H1 (cell line): ENCODE measurements at regions not wholly inside any gene's neighbourhood (a gene's known extent, or its start where the extent isn't known, plus 50 kb on each side); places are given as distances from the start of the nearest gene placed in this dataset.

Experiments used
- TBP ChIP-seq: IDR thresholded peaks from 2 replicates; pipeline ENCODE4 v1.6.1; 2011; ENCODE audit warnings: low read depth, low read length, improper control_type of control experiment
- TF ChIP-seq, protein P1 (sequence below): fragments of 300-600 bp; sonication (generic); IDR thresholded peaks from 2 replicates; pipeline ENCODE4 v1.7.1; 2012; ENCODE audit warnings: low read length, moderate library complexity, mild to moderate bottlenecking, inconsistent platforms; ENCODE audit not compliant: insufficient replicate concordance

DNA sequence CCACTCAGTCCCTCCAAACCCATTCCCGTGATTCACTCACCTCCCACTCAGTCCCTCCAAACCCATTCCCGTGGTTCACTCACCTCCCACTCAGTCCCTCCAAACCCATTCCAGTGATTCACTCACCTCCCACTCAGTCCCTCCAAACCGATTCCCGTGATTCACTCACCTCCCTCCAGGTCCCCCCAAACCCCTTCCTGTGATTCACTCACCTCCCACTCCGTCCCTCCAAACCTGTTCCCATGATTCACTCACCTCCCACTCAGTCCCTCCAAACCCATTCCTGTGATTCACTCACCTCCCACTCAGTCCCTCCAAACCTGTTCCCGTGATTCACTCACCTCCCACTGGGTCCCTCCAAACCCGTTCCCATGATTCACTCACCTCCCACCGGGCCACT is 639.6 kb downstream of the BRD1 start (continued):
- TF ChIP-seq, protein P1, sequence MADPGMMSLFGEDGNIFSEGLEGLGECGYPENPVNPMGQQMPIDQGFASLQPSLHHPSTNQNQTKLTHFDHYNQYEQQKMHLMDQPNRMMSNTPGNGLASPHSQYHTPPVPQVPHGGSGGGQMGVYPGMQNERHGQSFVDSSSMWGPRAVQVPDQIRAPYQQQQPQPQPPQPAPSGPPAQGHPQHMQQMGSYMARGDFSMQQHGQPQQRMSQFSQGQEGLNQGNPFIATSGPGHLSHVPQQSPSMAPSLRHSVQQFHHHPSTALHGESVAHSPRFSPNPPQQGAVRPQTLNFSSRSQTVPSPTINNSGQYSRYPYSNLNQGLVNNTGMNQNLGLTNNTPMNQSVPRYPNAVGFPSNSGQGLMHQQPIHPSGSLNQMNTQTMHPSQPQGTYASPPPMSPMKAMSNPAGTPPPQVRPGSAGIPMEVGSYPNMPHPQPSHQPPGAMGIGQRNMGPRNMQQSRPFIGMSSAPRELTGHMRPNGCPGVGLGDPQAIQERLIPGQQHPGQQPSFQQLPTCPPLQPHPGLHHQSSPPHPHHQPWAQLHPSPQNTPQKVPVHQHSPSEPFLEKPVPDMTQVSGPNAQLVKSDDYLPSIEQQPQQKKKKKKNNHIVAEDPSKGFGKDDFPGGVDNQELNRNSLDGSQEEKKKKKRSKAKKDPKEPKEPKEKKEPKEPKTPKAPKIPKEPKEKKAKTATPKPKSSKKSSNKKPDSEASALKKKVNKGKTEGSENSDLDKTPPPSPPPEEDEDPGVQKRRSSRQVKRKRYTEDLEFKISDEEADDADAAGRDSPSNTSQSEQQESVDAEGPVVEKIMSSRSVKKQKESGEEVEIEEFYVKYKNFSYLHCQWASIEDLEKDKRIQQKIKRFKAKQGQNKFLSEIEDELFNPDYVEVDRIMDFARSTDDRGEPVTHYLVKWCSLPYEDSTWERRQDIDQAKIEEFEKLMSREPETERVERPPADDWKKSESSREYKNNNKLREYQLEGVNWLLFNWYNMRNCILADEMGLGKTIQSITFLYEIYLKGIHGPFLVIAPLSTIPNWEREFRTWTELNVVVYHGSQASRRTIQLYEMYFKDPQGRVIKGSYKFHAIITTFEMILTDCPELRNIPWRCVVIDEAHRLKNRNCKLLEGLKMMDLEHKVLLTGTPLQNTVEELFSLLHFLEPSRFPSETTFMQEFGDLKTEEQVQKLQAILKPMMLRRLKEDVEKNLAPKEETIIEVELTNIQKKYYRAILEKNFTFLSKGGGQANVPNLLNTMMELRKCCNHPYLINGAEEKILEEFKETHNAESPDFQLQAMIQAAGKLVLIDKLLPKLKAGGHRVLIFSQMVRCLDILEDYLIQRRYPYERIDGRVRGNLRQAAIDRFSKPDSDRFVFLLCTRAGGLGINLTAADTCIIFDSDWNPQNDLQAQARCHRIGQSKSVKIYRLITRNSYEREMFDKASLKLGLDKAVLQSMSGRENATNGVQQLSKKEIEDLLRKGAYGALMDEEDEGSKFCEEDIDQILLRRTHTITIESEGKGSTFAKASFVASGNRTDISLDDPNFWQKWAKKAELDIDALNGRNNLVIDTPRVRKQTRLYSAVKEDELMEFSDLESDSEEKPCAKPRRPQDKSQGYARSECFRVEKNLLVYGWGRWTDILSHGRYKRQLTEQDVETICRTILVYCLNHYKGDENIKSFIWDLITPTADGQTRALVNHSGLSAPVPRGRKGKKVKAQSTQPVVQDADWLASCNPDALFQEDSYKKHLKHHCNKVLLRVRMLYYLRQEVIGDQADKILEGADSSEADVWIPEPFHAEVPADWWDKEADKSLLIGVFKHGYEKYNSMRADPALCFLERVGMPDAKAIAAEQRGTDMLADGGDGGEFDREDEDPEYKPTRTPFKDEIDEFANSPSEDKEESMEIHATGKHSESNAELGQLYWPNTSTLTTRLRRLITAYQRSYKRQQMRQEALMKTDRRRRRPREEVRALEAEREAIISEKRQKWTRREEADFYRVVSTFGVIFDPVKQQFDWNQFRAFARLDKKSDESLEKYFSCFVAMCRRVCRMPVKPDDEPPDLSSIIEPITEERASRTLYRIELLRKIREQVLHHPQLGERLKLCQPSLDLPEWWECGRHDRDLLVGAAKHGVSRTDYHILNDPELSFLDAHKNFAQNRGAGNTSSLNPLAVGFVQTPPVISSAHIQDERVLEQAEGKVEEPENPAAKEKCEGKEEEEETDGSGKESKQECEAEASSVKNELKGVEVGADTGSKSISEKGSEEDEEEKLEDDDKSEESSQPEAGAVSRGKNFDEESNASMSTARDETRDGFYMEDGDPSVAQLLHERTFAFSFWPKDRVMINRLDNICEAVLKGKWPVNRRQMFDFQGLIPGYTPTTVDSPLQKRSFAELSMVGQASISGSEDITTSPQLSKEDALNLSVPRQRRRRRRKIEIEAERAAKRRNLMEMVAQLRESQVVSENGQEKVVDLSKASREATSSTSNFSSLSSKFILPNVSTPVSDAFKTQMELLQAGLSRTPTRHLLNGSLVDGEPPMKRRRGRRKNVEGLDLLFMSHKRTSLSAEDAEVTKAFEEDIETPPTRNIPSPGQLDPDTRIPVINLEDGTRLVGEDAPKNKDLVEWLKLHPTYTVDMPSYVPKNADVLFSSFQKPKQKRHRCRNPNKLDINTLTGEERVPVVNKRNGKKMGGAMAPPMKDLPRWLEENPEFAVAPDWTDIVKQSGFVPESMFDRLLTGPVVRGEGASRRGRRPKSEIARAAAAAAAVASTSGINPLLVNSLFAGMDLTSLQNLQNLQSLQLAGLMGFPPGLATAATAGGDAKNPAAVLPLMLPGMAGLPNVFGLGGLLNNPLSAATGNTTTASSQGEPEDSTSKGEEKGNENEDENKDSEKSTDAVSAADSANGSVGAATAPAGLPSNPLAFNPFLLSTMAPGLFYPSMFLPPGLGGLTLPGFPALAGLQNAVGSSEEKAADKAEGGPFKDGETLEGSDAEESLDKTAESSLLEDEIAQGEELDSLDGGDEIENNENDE = no peak
- TF ChIP-seq TBP = no peak
